NCI-H748 (cell line): ENCODE measurements at regions not wholly inside any gene's neighbourhood (a gene's known extent, or its start where the extent isn't known, plus 50 kb on each side); places are given as distances from the start of the nearest gene placed in this dataset.
"Not testable (repeated sequence)": the region's sequence is repeated elsewhere in the genome, so short reads cannot be mapped to it uniquely, and the experiment has no call there.

Experiments used
- DNase-seq: peaks from one replicate; lab custom pipeline; 2025; ENCODE audit not compliant: unreplicated experiment; lab: John Stamatoyannopoulos, UW

GRCh38 chr2:182477774-182478173 is 50.9 kb upstream of the PDE1A start:
- no peak for DNase-seq

- DNase-seq, result no peak
Observed at GRCh38 chr2:182481676-182482075, 54.8 kb upstream of the PDE1A start.

- DNase-seq, result peak; percentile 27
Observed at GRCh38 chr2:182482511-182482910, 55.7 kb upstream of the PDE1A start.

GRCh38 chr2:182496596-182496995 is 69.8 kb upstream of the PDE1A start:
- DNase-seq, result no peak

- DNase-seq, result peak; percentile 16
Observed at GRCh38 chr2:182499706-182500470, 73.1 kb upstream of the PDE1A start.

- DNase-seq, result no peak
Observed at GRCh38 chr2:182503886-182504285, 77.0 kb upstream of the PDE1A start.

- no peak for DNase-seq
Observed at GRCh38 chr2:182504903-182505302, 78.1 kb upstream of the PDE1A start.

- peak; percentile 93 for DNase-seq
Observed at GRCh38 chr2:182506606-182507005, 79.8 kb upstream of the PDE1A start.

- not testable (repeated sequence) for DNase-seq
Observed at GRCh38 chr2:182508583-182508982, 81.7 kb upstream of the PDE1A start.

GRCh38 chr2:182509216-182509615 is 82.4 kb upstream of the PDE1A start:
- DNase-seq, result no peak

GRCh38 chr2:182521453-182522404 is 94.9 kb upstream of the PDE1A start:
- peak; percentile 83 for DNase-seq

GRCh38 chr2:182522405-182522896 is 95.6 kb upstream of the PDE1A start:
- DNase-seq, result peak; percentile 88

GRCh38 chr2:182522972-182523473 is 96.2 kb upstream of the PDE1A start:
- peak; percentile 87 for DNase-seq

GRCh38 chr2:182530636-182531035 is 103.8 kb upstream of the PDE1A start:
- DNase-seq, result no peak

GRCh38 chr2:182540252-182540651 is 113.4 kb upstream of the PDE1A start:
- DNase-seq, result no peak

- no peak for DNase-seq
Observed at GRCh38 chr2:182541268-182541667, 114.4 kb upstream of the PDE1A start.

GRCh38 chr2:182542501-182543258 is 115.8 kb upstream of the PDE1A start:
- DNase-seq, result no peak

- DNase-seq, result no peak
Observed at GRCh38 chr2:182543741-182544525, 117.1 kb upstream of the PDE1A start.

GRCh38 chr2:182545420-182546167 is 118.8 kb upstream of the PDE1A start:
- DNase-seq, result no peak
